ENCODE measurements at regions not wholly inside any gene's neighbourhood (a gene's known extent, or its start where the extent isn't known, plus 50 kb on each side); places are given as distances from the start of the nearest gene placed in this dataset.
A peak's percentile ranks its signal among the peaks of the same experiment; 100 is the strongest.

GRCh38 chr12:124694846-124695497 lies 127.6 kb upstream of the NCOR2 start:
- H3K4me1 Mint-ChIP-seq (ENCODE audit: insufficient read depth, unreplicated experiment), result peaks cover 19% of the 10 kb centered on the region
- ChIA-PET POLR2A (interaction anchor here (0.8 to 3.3 kb wide), 4 partner anchors 9 to 245 kb away, joined by 3 to 16 read pairs (median 4); no protein-coding TSS in a partner anchor), CTCF (interaction anchor here (0.6 to 2.2 kb wide), 8 partner anchors 11 to 799 kb away, joined by 3 to 8 read pairs (median 4); no protein-coding TSS in a partner anchor)
- peak; percentile 77 for DNase-seq (ENCODE audit: unreplicated experiment)
- no peaks in the 10 kb centered on the region for H3K36me3 Mint-ChIP-seq (ENCODE audit: insufficient read depth, unreplicated experiment)
- no peak for TF ChIP-seq CTCF (IDR thresholded peaks at IDR 0.05; ENCODE audit: unreplicated experiment)
- H3K4me3 Mint-ChIP-seq (ENCODE audit: unreplicated experiment), result peak overlapping the region; percentile 14
- intact Hi-C loops (cut with micrococcal nuclease), result no loop called here
- H3K27ac Mint-ChIP-seq (ENCODE audit: low read depth, unreplicated experiment), result no peak overlapping the region
- BruUV-seq (replicated peaks), result no TSS peak
- no peaks in the 10 kb centered on the region for H3K27me3 Mint-ChIP-seq (ENCODE audit: insufficient read depth, unreplicated experiment)
- H3K9me3 Mint-ChIP-seq (ENCODE audit: unreplicated experiment), result no peaks in the 10 kb centered on the region

- POLR2A ChIA-PET, result interaction anchor here (2.1 to 3.3 kb wide), 2 partner anchors 9 to 12 kb away, joined by 6 to 16 read pairs; no protein-coding TSS in a partner anchor
These were observed 126.8 kb upstream of the NCOR2 start for GRCh38 chr12:124694250-124694649.

DNA sequence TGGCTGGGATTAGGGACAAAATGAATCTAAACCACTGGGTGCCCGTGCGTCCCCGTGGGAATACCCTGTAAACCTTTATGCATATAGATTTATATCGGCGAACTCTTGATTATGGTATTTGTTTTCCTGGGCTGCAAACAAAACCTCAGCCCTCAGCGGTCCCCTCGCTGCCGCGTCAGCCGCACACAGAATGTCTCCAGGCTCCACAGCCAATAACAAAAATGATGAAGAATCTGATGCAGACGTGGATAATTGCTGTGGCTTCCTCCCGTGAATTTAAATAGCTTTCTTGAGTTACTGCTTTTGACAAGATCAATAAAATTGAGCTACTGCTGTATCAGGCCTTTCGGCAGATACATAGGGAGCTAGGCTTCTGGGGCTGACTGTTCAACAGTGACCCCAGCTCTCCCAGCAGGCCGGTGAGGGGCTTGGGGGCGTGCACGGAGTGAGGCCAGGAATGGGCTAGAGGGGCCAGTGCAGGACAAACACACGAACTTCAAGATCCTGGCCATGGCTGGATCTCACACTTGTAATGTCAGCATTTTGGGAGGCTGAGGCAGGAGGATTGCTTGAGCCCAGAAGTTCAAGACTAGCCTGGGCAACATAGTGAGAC lies 125.8 kb upstream of the NCOR2 start:
- no peak overlapping the region for H3K4me3 Mint-ChIP-seq (ENCODE audit: unreplicated experiment)
- no peak for TF ChIP-seq CTCF (IDR thresholded peaks at IDR 0.05; ENCODE audit: unreplicated experiment)
- no peaks in the 10 kb centered on the region for H3K36me3 Mint-ChIP-seq (ENCODE audit: insufficient read depth, unreplicated experiment)
- BruUV-seq (replicated peaks), result no TSS peak
- CTCF ChIA-PET, result interaction anchor here (0.5 to 1.8 kb wide), 2 partner anchors 27 to 71 kb away, joined by 3 to 11 read pairs; no protein-coding TSS in a partner anchor
- no peaks in the 10 kb centered on the region for H3K9me3 Mint-ChIP-seq (ENCODE audit: unreplicated experiment)
- intact Hi-C loops (cut with micrococcal nuclease), result no loop called here
- no peak for DNase-seq (ENCODE audit: unreplicated experiment)
- no peak overlapping the region for H3K27ac Mint-ChIP-seq (ENCODE audit: low read depth, unreplicated experiment)
- no peaks in the 10 kb centered on the region for H3K27me3 Mint-ChIP-seq (ENCODE audit: insufficient read depth, unreplicated experiment)
- POLR2A ChIA-PET, result interaction anchor here (2.1 to 3.3 kb wide), 2 partner anchors 8 to 11 kb away, joined by 6 to 16 read pairs; no protein-coding TSS in a partner anchor
- H3K4me1 Mint-ChIP-seq (ENCODE audit: insufficient read depth, unreplicated experiment), result peaks cover 19% of the 10 kb centered on the region

More at GRCh38 chr12:124694250-124694649, 126.8 kb upstream of the NCOR2 start:
- intact Hi-C loops (cut with micrococcal nuclease), result no loop called here
- Mint-ChIP-seq H3K4me1 (ENCODE audit: insufficient read depth, unreplicated experiment) (peaks cover 19% of the 10 kb centered on the region), H3K9me3 (ENCODE audit: unreplicated experiment) (no peaks in the 10 kb centered on the region), H3K4me3 (ENCODE audit: unreplicated experiment) (no peak overlapping the region), H3K36me3 (ENCODE audit: insufficient read depth, unreplicated experiment) (no peaks in the 10 kb centered on the region), H3K27me3 (ENCODE audit: insufficient read depth, unreplicated experiment) (no peaks in the 10 kb centered on the region), H3K27ac (ENCODE audit: low read depth, unreplicated experiment) (no peak overlapping the region)
- no peak for TF ChIP-seq CTCF (IDR thresholded peaks at IDR 0.05; ENCODE audit: unreplicated experiment)
- BruUV-seq (replicated peaks), result no TSS peak
- no peak for DNase-seq (ENCODE audit: unreplicated experiment)
- CTCF ChIA-PET, result interaction anchor here (0.6 to 2.2 kb wide), 8 partner anchors 12 to 799 kb away, joined by 3 to 11 read pairs (median 5); no protein-coding TSS in a partner anchor

GRCh38 chr12:124692443-124692842 lies 125.0 kb upstream of the NCOR2 start:
- H3K4me3 Mint-ChIP-seq (ENCODE audit: unreplicated experiment), result no peak overlapping the region
- H3K4me1 Mint-ChIP-seq (ENCODE audit: insufficient read depth, unreplicated experiment), result peaks cover 21% of the 10 kb centered on the region
- ChIA-PET CTCF (interaction anchor here (1.8 kb wide), 1 partner anchor 72 kb away, joined by 11 read pairs; no protein-coding TSS in a partner anchor), POLR2A (interaction anchor here (0.7 kb wide), 1 partner anchor 174 kb away, joined by 6 read pairs; no protein-coding TSS in a partner anchor)
- H3K36me3 Mint-ChIP-seq (ENCODE audit: insufficient read depth, unreplicated experiment), result no peaks in the 10 kb centered on the region
- no peaks in the 10 kb centered on the region for H3K9me3 Mint-ChIP-seq (ENCODE audit: unreplicated experiment)
- DNase-seq (ENCODE audit: unreplicated experiment), result no peak
- BruUV-seq (replicated peaks), result no TSS peak
- TF ChIP-seq CTCF (IDR thresholded peaks at IDR 0.05; ENCODE audit: unreplicated experiment), result no peak
- intact Hi-C loops (cut with micrococcal nuclease), result no loop called here
- no peak overlapping the region for H3K27ac Mint-ChIP-seq (ENCODE audit: low read depth, unreplicated experiment)
- no peaks in the 10 kb centered on the region for H3K27me3 Mint-ChIP-seq (ENCODE audit: insufficient read depth, unreplicated experiment)

Data from MCF 10A (cell line).